Epidermal melanocyte (primary cell): ENCODE measurements at regions not wholly inside any gene's neighbourhood (a gene's known extent, or its start where the extent isn't known, plus 50 kb on each side); places are given as distances from the start of the nearest gene placed in this dataset.
"Not testable (repeated sequence)": the region's sequence is repeated elsewhere in the genome, so short reads cannot be mapped to it uniquely, and the experiment has no call there.

Source experiments
- DNase-seq: peaks from one replicate; pipeline ENCODE4 v3.0.0; 2011; ENCODE audit warnings: low spot score; ENCODE audit not compliant: insufficient read length

DNA sequence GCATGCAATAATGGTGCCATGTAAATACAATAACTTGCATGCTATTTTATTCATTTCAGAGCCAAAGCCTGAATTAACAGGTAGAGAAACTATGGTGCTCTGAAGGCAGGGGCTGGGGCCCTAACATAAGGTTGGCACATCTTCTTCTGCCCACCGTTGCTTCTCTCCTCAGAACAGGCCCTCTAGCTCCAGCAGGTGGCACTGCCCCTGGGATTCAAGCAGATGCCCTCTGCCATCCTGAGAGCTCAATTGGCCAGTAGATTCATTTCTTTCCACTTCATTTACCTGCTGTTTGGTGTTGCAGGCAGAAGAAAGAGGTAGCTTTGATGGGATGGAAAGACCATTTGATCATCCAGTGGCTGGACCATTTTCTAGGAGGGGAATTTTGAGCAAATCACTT is 130.5 kb downstream of the FOXB1 start:
- DNase-seq = no peak

DNA sequence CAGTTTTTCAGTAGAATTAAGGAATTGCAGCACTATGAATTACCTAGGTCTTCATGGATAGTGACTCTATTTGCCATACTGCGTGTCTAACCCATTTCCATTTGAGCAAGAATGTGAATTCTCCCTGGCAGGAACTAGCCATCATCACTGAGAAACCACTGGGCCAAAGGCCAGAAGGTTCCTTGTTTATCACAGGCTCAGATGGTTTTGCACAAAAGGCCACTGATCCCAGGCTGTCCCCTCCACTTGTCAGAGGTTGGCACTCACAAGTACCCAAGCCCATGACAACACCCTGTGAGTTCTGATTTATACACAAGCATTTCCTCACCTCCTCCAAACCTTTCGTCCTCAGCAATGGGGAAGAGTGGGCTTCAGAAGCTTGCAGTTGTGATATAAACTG is 131.8 kb downstream of the FOXB1 start:
- no peak for DNase-seq

DNA sequence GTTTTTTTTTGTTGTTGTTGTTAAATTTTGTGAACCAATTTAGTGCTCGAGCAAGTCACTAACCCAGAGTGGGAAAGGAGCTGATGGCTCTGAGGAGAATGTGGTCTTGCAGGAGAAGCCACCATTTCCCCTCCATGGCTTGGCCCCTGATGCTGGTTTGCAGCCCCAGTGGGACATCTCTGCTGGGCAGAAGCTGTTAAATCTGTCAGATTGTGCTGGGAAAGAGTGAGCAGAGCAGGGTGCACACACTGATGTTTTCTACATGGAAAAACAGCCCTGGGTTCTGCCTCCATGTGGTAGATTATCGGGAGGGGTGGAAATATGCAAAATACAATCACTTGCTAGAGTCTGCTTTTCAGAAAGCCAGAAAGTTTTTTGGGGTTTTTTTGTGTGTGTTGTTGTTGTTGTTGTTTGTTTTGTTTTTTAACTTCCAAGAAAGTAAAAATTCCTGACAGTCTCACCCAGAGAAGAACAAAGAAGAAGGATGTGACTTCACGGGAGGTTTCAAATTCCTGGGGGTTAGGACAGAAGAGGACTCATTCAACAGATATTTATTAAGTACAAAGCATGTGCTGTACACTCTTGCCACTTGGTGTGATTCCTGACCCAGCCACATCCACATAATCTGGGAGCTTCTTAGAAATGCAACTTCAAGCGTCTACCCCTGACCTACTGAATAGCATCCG is 133.7 kb downstream of the FOXB1 start:
- no peak for DNase-seq

DNA sequence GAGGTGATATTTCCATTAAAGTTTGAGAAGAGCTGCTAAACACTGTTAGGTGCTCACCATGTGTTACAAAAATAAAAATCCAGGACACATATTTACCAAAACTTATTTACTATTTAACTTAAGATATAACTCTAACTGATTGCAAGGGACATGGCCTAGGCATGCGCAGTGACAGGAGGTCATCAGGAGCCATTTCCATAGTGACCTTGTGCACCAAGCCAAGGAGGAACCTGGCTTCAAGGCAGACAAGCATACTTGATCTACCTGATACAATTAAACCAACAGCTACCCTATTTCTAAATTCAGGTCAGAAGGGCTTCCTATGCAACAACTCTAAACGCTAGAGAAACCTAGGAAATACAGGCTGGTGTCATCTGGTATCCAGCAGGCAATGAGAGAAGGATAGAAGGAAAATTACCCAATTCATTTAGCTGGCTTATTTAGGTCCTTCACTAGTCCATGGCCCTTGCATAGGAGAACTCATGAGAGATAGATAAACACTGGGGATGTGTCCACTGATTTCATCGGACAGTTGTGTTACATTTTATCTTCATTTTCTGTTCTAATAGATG is 134.4 kb downstream of the FOXB1 start:
- no peak for DNase-seq

DNA sequence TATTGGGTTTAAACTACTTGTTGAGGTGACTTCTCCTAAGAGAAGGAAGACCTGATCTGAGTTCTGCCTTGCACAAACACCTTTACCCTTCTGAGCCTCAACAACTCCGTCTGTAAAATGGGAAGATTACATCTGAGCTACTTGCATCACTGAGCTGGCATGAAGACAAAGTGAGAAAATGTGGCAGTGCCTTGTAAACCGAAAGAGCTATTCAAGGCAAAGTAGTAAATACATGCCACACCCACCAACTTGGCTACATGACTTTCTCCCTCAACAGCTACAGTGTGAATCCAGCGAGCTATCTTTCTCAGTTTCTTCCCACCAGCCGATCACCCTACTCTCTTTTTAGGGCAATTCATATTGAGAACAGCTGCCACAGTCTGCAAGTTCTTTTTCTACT is 148.3 kb downstream of the FOXB1 start:
- no peak for DNase-seq

DNA sequence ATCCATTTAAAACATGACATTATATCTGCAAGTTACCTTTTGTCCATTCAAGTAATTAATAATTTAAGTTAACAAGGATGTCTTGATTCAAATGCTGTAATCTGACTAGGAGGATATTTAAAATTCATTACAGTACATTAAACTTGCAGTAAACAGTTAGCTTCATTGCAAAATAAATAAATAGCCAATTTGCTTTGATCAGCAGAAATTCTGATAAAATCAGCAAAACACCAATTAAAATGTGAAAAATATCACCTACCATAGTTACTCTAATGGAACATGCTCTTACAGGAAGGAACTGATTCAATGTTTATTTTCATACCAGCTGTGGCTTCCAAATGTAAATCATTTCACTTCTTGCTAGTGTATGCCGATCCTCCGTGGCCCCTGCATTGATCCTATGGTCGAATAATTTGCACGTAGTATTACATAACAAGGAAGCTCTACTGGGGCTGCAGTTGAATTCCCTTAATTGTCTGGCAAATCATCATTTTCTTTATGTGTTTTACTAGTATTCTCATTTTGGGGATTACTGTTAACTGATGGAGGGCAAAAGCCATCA is 150.7 kb downstream of the FOXB1 start:
- no peak for DNase-seq

DNA sequence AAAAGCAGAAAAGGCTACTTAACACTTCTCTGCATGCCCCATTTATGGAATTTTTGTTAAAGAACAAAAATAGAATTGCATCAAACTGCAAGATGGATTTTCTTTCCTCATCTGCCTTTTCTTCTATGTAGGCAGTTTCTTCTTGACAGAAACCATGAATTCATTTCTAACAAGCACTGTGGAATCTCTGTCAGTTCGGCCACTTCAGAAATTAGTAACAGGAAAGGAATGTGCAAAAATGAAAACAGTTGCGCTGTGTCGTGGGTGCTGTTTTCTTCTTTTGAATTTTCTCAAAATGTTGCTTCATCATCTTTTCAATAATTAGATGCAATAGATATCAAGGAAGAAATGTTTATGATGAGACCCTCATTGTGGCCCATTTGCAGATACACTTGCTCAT is 151.6 kb downstream of the FOXB1 start:
- DNase-seq = no peak

DNA sequence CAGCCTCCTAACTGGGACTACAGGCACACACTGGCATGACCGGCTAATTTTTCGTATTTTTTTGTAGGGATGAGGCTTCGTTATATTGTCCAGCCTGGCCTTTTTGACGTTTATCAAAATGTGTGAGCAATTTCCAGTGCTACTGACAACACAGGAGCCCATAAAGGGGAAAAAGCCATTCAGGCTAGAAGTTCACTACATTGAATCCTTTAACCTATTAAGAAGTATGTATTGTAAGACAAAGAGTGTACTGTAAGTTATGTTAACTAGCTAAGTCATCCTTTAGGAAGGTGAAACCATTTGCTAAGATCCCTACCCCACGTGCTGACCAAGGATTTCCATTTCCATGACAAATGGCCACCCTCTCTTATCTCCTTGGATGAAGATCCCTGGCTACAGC is 156.8 kb downstream of the FOXB1 start:
- DNase-seq = no peak

DNA sequence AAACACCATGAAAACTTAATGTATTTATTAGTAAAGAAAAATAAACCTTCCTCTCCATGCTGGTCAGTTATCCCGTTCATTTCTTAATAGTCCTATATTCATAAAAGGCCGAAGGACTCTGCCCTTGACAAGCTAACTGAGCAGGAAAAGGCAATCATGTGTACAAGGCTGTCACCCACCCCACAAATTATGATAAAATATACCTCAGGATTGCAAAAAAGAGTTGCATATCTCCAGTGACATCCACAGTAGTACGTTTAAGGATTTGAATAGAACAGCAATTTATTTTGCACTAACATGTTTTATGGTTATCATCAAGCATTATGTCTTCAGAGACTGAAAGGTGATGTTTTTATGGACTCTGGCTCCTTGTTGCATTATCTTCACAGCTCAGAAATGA is 157.6 kb downstream of the FOXB1 start:
- no peak for DNase-seq

DNA sequence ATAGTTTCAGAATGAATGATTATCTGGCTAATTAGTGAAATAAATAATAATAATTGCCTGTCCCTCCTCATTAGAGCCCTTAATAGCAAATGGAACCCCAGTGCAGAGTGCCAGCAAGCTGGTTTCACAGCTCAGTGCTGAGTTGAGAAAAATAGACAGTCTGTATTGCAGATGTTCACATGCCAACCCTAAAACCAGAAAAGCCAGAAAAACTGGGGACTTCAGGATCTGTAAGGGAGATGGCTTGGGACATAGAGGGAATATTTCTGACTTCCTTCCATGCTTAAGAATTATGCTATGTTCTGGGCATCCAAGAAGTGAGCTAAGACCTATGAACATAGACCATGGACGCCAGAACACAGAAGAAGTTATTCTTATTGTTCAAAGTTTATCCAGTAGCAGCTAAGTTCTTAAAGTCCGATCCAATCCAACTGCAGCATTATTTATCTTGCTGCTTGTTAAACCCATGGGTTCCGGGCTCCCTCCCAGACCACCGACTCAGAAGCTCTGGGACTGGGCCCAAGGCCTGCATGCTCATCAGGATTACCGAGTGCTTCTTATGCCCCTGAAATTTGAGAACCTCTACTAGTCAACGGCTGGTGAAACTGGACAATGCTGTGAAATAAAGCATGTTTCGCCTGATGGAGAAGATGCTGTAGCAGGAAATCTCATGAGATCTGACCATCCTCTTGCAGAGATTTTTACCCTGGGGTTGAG is 158.3 kb downstream of the FOXB1 start:
- DNase-seq = no peak

DNA sequence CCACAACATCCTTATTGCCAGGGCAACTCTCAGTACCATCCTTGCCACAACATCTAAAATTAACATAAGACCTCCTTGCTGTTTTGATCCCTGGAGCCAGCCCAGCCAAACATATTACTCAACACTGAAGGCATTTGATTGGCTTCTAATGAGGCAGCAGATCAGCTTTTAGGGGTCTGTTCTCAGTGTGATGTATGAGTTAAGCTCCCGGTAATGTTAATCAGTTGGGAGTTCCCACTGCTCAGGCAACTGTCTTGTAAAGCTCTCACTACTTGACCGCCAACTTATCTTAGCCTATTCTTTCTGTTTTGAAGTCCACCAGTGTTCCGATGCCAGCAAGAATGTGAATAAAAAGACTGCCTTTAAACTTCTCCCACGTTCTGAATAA is 158.9 kb downstream of the FOXB1 start:
- DNase-seq = no peak

DNA sequence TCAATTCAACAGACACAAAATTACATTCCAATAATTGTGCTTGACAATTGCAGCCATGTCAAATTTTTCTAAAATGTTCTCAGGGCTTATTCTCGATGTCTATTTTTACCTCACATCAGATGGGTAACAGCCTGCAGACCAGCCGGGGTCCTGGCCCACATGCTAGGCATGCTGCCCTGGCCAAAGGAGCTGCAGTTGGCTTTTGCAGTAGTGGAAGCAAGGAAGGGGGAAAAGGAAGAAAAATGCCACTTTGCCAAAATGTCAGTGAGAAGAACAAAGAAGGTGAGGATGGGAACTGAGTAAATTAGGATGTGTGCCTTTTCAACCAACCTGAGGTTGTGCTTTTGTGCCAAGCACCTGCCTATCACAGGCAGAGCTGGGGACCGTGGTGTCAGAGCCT is 161.0 kb downstream of the FOXB1 start:
- no peak for DNase-seq

DNA sequence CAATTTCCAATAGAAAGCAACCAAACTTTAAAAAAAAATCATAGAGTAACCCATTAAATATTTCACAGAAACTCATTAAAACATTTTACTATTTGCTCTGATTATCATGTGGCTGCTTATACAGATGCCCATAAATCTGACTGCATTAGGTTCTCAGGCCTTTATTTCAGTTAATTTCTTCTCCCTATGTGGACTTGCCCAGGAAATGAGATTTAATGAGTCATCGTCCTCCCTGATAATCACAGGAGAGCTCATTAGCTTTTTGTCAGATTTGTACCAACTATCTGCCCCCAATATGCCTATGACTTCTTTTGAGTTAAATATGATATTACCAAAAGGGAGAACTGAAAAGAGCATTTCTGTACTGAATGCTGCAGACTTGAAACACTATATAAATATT is 168.0 kb downstream of the FOXB1 start:
- DNase-seq = no peak

DNA sequence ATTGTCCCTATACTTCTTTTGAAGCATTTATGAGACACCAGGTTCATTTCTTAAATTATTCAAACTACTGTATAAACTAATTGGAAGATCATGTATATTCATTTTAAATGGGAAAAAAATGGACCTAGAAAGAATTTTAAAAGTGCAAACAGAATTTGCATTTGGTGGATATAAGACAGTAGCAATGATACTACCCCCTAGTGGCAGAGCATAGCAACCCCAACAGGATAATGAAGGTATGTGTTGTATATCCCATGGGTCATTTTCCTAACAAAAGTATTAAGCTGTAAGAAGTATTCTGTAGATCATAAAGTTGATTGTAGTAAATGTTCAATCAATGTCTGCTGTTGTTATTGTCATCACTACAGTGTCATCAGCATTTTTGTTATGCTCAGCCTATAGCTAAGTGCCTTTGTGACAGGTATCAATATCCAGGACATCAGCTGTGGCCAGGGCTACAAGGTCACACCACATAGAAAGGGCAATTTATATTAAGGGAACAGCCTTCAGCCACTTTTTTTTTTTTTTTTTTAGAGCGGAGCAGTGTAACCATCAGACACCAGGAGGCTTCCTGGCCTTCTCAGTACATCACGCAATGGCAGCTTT is 175.8 kb downstream of the FOXB1 start:
- DNase-seq = no peak

DNA sequence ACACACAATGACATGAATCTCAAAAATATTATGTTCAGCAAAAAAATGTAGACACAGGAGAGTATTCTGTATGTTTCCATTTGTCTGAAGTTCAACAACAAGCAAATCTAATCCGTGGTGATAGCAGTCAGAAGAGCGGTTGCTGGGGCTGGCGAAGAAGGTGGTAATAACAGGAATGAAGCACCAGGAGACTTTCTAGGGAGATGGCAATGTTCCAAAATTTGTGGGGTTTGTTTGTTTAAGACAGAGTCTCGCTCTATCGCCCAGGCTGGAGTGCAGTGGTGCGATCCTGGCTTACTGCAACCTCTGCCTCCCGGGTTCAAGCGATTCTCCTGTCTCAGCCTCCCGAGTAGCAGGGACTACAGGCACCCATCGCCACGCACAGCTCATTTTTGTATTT is 177.8 kb downstream of the FOXB1 start:
- DNase-seq = not testable (repeated sequence)

DNA sequence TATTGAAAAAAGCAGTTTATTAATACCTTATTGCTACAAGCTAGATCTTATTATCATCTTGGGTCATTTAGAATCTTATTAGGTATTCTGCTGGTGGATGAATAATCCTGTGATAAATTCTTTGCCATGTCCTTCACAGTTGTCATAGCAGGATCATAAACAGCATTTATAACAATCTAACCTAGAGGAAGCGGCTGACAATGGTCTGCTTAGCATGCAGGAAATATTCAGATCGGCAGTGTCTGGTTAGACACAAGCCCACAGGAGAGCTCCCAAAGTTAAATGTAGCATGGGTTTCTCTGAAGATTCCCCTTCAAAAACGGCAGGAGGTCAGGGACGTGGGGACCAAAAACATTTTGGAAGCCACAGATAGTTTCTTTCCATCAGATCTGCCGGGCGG is 179.3 kb downstream of the FOXB1 start:
- DNase-seq = no peak

DNA sequence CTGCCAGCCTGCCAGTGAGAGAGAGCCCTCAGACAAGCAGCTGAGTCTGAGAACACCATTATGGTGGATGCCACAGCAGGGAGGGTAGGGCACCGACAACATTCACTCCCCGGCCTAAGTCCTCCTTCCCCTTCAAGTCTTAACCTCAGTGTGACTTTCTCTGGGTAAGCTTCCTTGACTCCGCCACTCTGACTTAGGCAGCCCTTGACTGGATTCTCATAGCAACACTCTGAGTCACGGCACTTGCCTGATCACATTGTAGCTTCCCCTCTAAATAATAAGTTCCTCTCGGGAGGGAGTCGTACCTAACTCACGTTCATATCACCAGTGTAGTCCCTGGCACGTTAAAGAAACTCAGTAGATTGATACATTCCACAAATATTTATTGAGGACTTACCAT is 180.5 kb downstream of the FOXB1 start:
- no peak for DNase-seq

DNA sequence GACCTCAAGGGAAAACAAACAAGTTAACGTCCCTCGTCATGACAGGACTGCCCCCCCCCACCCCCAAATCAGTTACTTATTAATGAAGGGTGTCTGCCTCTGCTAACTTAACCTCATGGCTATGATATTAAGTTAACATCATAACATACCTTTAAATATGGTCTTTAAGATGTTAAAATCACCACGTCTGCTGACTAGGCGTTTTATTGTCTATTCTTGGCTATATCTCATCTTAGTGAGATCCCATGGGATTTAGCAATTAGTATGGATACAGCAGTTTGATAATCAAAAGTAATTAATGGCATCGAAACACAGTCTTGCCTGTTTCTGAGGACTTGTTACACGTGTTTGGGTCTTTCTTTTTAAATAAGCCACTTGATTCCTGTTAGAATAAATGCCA is 186.9 kb downstream of the FOXB1 start:
- no peak for DNase-seq

DNA sequence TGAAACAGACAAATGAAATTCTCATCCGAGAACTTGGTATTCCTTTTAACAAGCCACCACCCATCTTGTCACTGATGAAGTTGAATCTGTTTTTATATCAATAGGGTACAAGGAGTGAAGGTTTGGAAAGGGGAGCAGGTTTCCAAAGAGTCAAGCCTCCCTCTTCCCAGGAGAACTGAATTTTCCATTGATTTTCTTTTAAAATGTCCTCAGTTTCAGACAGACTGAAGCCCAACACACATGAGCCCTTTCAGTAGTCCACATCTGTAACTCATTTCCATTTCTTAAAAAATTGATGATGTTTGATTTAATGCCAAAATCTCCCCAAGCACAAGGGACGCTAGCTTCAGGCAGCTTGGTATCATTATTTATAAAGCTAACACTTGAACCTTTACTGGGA is 187.7 kb downstream of the FOXB1 start:
- DNase-seq = no peak

DNA sequence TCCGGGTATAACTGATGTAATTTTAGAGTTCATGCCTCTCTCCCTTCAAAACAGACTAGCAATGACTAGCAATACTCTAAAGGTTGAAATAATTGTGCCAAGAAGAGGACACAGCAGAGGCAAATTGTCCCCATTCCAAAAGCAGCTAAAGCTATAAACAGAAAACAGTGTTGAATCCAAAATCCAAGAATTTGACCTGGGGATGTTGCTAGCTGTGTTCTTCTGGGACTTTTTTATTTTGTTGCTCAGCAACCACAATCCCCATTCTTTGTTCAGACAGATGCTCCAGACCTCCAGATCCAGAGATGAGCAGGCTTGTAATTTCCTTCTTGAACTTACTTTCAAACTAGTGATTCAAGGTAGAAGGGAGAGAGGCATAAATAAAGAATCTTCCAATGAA is 191.5 kb downstream of the FOXB1 start:
- no peak for DNase-seq

DNA sequence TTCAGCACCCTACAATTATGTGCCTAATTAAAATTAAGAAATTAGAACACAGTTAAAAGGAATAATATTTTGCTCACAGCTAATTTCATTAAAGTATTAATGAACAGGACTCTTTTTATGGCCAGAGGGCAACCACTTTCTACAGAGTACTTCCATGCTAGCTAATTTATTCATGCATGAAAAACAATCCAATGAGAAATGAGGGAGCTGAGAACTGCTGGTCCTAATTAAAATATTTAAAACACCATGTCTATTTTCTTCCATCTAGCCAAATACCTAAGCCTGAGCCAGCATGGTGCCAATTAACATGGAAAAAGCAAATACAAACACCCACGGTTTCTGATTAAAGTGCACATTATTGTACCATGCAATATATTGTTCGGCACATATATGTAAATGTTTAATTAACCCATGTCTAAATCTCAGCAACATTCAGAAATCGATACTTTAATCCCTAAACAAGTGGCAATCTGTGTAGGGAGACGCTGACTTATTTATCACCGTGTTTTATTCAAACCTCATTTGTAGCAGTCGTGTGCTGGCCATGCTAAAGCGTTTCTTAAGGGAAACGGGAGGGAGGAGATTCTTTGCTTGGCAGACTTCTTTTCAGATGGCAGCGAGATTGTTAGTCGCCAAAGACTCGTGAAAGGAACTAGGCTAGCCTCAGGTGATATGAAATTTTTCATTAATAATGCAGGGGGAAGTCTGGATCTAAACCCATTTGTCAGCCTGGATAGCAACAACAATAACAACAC is 193.5 kb downstream of the ANXA2 start:
- no peak for DNase-seq

DNA sequence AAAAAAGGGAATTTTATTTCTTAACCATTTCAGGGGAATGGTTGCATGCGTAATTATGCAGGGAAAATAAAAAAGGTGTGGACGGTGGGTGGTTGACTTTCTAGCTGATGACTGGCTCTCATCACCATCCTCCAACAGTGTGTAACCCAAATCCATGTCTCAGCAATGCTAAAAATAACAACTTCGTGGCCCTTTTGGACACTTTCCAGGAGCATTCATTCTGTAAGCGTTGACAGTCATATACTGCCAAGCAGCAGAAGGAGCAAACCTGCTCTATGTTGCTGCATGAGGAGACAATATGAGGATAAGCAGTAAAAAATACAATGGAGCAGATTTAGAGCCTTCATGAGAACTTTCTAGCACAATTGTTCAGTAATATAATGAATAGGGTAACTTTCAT is 189.1 kb downstream of the ANXA2 start:
- DNase-seq = no peak
